HCT116 (cell line): ENCODE measurements at regions not wholly inside any gene's neighbourhood (a gene's known extent, or its start where the extent isn't known, plus 50 kb on each side); places are given as distances from the start of the nearest gene placed in this dataset.

Source experiments
- ATAC-seq: fragments of 200-7000 bp; cut with Tn5 transposase; 2 replicates; pipeline ENCODE4 v1.9.1; 2020; ENCODE audit warnings: mild to moderate bottlenecking, moderate library complexity
- BruUV-seq: library from RNA; stranded (reverse); fragments of 400-500 nt; replicated peaks from 2 replicates; lab custom pipeline; 2021; lab: Mats Ljungman, UMichigan
- CTCF ChIA-PET: fragments of 300-600 bp; sonication (Branson Sonifier 250); formaldehyde crosslinking; loops from one replicate; lab custom pipeline; 2021; ENCODE audit warnings: antibody characterized with exemption; lab: Charles Lee
- POLR2A ChIA-PET: fragments of 300-600, 350-600 bp; sonication (Branson Sonifier 250); formaldehyde crosslinking; loops from one replicate; lab custom pipeline; 2021; ENCODE audit warnings: antibody characterized with exemption; lab: Charles Lee
- RAD21 ChIA-PET, 2 experiments: fragments of 300-600 bp; sonication (Branson Sonifier 250); formaldehyde crosslinking; loops; one replicate each; lab custom pipeline; 2023; ENCODE audit warnings: low total read pairs in 2 of 2; ENCODE audit not compliant: uncharacterized antibody in 2 of 2, unreplicated experiment in 2 of 2, low non-redundant PET in 1 of 2; lab: Charles Lee
- DNase-seq: peaks from one replicate; pipeline ENCODE4 v3.0.0-alpha.2; 2010; ENCODE audit warnings: low read depth, low spot score
- H2AFZ ChIP-seq: fragments of 200-600 bp; shearing (Covaris generic), sonication (generic); 2 replicates; pipeline ENCODE4 v1.6.1; 2017; ENCODE audit warnings: low read depth, mixed run types, mixed read lengths, antibody characterized with exemption, low read length; ENCODE audit not compliant: poor library complexity, severe bottlenecking
- H3K27ac ChIP-seq: 2 replicates; pipeline ENCODE4 v1.5.1; 2012; ENCODE audit warnings: low read depth, low read length
- H3K27me3 ChIP-seq: fragments of 200-600 bp; sonication (generic); 2 replicates; pipeline ENCODE4 v1.6.1; 2016; ENCODE audit warnings: mixed run types, low read length, mixed read lengths; ENCODE audit not compliant: insufficient read depth
- H3K36me3 ChIP-seq, 2 experiments: fragments of 200-500 bp in 1 of 2; fragments of 200-600 bp in 1 of 2; sonication (Bioruptor generic) in 1 of 2; sonication (generic) in 1 of 2; 2 replicates each; pipeline versions ENCODE4 v1.5.1 to v1.6.1; 2014 to 2016; ENCODE audit warnings: low read length in 2 of 2, inconsistent platforms in 1 of 2, mixed read lengths in 1 of 2, mixed run types in 1 of 2; ENCODE audit not compliant: insufficient read depth in 2 of 2, control insufficient read depth in 1 of 2
- H3K4me1 ChIP-seq, 2 experiments: fragments of 200-600 bp in 1 of 2; sonication (generic) in 1 of 2; 2 replicates each; pipeline versions ENCODE4 v1.5.1 to v1.6.1; 2012 to 2017; ENCODE audit warnings: low read length in 2 of 2, inconsistent platforms in 1 of 2, mild to moderate bottlenecking in 1 of 2, mixed read lengths in 1 of 2, mixed run types in 1 of 2, moderate library complexity in 1 of 2; ENCODE audit not compliant: insufficient read depth in 2 of 2, control insufficient read depth in 1 of 2
- H3K4me2 ChIP-seq: fragments of 200-600 bp; sonication (generic); 2 replicates; pipeline ENCODE4 v1.6.1; 2017; ENCODE audit warnings: mixed run types, low read length, mixed read lengths
- H3K4me3 ChIP-seq, 2 experiments: fragments of 200-600 bp in 1 of 2; sonication (generic) in 1 of 2; replicated peaks in 1 of 2; 2 replicates each; pipeline ENCODE4 v1.5.1; 2011 to 2016; ENCODE audit warnings: low read length in 2 of 2, control low read depth in 1 of 2, low read depth in 1 of 2, mild to moderate bottlenecking in 1 of 2, mixed read lengths in 1 of 2, mixed run types in 1 of 2
- H3K79me2 ChIP-seq: fragments of 200-600 bp; sonication (generic); 2 replicates; pipeline ENCODE4 v1.6.1; 2017; ENCODE audit warnings: mild to moderate bottlenecking, mixed run types, low read length, moderate library complexity, mixed read lengths; ENCODE audit not compliant: insufficient read depth
- H3K9ac ChIP-seq: fragments of 200-600 bp; sonication (generic); 2 replicates; pipeline ENCODE4 v1.6.1; 2016; ENCODE audit warnings: low read length, mixed read lengths
- H3K9me2 ChIP-seq: fragments of 200-600 bp; sonication (generic), shearing (Covaris generic); 2 replicates; pipeline ENCODE4 v1.6.1; 2017; ENCODE audit warnings: mixed run types, mild to moderate bottlenecking, moderate library complexity; ENCODE audit not compliant: insufficient read depth
- H3K9me3 ChIP-seq, 2 experiments: fragments of 200-500 bp in 1 of 2; fragments of 200-600 bp in 1 of 2; sonication (Bioruptor generic) in 1 of 2; sonication (generic) in 1 of 2; 2 replicates each; pipeline ENCODE4 v1.6.1; 2014 to 2017; ENCODE audit warnings: low read length in 2 of 2, mixed read lengths in 2 of 2, inconsistent platforms in 1 of 2, low read depth in 1 of 2, mild to moderate bottlenecking in 1 of 2, mixed run types in 1 of 2, moderate library complexity in 1 of 2; ENCODE audit not compliant: control insufficient read depth in 1 of 2, insufficient read depth in 1 of 2
- H4K20me1 ChIP-seq: fragments of 200-600 bp; sonication (generic), shearing (Covaris generic); 2 replicates; pipeline ENCODE4 v1.6.1; 2017; ENCODE audit warnings: mixed run types, mild to moderate bottlenecking, moderate library complexity; ENCODE audit not compliant: insufficient read depth
- CBX3 ChIP-seq: IDR thresholded peaks from 2 replicates; pipeline ENCODE4 v1.6.1; 2012; ENCODE audit warnings: low read depth
- CEBPB ChIP-seq: IDR thresholded peaks from 2 replicates; pipeline ENCODE4 v1.6.1; 2012; ENCODE audit warnings: low read depth
- ELF1 ChIP-seq: IDR thresholded peaks from 2 replicates; pipeline ENCODE4 v1.6.1; 2012; ENCODE audit warnings: low read depth, borderline replicate concordance
- EZH2 ChIP-seq: fragments of 200-600 bp; sonication (generic); IDR thresholded peaks from 2 replicates; pipeline ENCODE4 v1.6.1; 2017; ENCODE audit warnings: antibody characterized with exemption, mixed run types
- FOSL1 ChIP-seq: IDR thresholded peaks from 2 replicates; pipeline ENCODE4 v1.6.1; 2012; ENCODE audit warnings: low read depth
- JUND ChIP-seq: IDR thresholded peaks from 2 replicates; pipeline ENCODE4 v1.6.1; 2012
- POLR2AphosphoS5 ChIP-seq: IDR thresholded peaks from 2 replicates; pipeline ENCODE4 v1.6.1; 2011; ENCODE audit warnings: mild to moderate bottlenecking, low read depth, low read length, moderate library complexity
- RAD21 ChIP-seq: IDR thresholded peaks from 2 replicates; pipeline ENCODE4 v1.6.1; 2012; ENCODE audit warnings: low read depth, mild to moderate bottlenecking
- SIN3A ChIP-seq: IDR thresholded peaks from 2 replicates; pipeline ENCODE4 v1.6.1; 2012; ENCODE audit warnings: low read depth
- TCF7L2 ChIP-seq: IDR thresholded peaks from 2 replicates; pipeline ENCODE4 v1.7.0; 2011; ENCODE audit warnings: borderline replicate concordance, inconsistent platforms; ENCODE audit not compliant: insufficient read depth, insufficient read length; ENCODE audit errors: extremely low read depth
- ZFX ChIP-seq: fragments of 450-650 bp; IDR thresholded peaks from 2 replicates; pipeline ENCODE4 v1.6.1; 2017
- intact Hi-C: fragments of 100-400 bp; cut with micrococcal nuclease; formaldehyde crosslinking; loops from 2 replicates; pipeline ENCODE4 v1.10.0; 2022
- TF ChIP-seq, protein P1 (sequence below): IDR thresholded peaks from 2 replicates; pipeline ENCODE4 v1.6.1; 2012; ENCODE audit warnings: low read depth

DNA sequence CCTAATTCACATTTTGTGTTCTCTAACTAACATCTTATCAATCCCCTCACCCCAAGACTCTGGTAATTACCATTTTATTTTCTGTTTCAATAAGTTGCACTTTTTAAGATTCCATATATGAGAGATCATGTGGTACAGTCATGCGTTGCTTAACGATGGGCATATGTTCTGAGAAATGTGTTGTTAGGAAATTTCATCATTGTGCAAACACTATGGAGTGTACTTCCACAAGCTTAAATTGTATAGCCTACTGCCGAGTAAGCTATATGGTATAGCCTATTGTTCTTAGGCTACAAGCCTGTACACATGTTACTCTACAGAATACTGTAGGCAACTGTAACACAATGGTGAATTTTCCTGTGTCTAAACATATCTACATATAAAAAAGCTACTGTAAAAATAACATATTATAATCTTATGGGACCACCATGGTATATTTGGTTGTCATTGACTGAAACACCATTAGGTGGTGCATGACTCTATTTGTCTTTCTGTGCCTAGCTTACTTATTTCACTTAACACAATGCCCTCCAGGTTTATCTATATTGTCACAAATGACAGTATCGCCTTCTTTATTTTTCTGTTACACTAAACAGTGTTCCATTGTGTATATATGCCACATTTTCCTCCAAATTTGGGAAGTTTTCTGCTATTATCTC, 473.4 kb upstream of the LMO3 start (continued):
- TF ChIP-seq, protein P1, sequence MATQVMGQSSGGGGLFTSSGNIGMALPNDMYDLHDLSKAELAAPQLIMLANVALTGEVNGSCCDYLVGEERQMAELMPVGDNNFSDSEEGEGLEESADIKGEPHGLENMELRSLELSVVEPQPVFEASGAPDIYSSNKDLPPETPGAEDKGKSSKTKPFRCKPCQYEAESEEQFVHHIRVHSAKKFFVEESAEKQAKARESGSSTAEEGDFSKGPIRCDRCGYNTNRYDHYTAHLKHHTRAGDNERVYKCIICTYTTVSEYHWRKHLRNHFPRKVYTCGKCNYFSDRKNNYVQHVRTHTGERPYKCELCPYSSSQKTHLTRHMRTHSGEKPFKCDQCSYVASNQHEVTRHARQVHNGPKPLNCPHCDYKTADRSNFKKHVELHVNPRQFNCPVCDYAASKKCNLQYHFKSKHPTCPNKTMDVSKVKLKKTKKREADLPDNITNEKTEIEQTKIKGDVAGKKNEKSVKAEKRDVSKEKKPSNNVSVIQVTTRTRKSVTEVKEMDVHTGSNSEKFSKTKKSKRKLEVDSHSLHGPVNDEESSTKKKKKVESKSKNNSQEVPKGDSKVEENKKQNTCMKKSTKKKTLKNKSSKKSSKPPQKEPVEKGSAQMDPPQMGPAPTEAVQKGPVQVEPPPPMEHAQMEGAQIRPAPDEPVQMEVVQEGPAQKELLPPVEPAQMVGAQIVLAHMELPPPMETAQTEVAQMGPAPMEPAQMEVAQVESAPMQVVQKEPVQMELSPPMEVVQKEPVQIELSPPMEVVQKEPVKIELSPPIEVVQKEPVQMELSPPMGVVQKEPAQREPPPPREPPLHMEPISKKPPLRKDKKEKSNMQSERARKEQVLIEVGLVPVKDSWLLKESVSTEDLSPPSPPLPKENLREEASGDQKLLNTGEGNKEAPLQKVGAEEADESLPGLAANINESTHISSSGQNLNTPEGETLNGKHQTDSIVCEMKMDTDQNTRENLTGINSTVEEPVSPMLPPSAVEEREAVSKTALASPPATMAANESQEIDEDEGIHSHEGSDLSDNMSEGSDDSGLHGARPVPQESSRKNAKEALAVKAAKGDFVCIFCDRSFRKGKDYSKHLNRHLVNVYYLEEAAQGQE, result no peak
- TF ChIP-seq TCF7L2 (no peak), ZFX (no peak), POLR2AphosphoS5 (no peak), CEBPB (no peak)
- TF ChIP-seq, all 23 proteins: peak for 2

GRCh38 chr12:17077594-17077993, 471.6 kb upstream of the LMO3 start:
- Histone ChIP-seq H3K36me3 (no peaks in the 10 kb centered on the region), H3K27ac (no peak overlapping the region), H3K4me3 (no peak overlapping the region), H4K20me1 (no peaks in the 10 kb centered on the region), H3K9ac (no peak overlapping the region), H3K9me2 (no peaks in the 10 kb centered on the region), H3K79me2 (no peaks in the 10 kb centered on the region), H3K27me3 (no peaks in the 10 kb centered on the region), H3K4me1 (no peaks in the 10 kb centered on the region), H3K9me3 (no peaks in the 10 kb centered on the region), H2AFZ (no peak overlapping the region), H3K4me2 (no peak overlapping the region)
- CTCF ChIA-PET, result no interaction called here
- POLR2A ChIA-PET, result no interaction called here
- RAD21 ChIA-PET, result no interaction called here
- intact Hi-C loops, result no loop called here
- no peak for DNase-seq
- no TSS peak for BruUV-seq
- no peak for ATAC-seq
- TF ChIP-seq CBX3 (no peak), JUND (no peak), TCF7L2 (no peak), ELF1 (no peak), FOSL1 (no peak), RAD21 (no peak), EZH2 (no peak), POLR2AphosphoS5 (no peak), SIN3A (no peak)
